Parathyroid adenoma (tissue), 2 donors: ENCODE measurements at regions not wholly inside any gene's neighbourhood (a gene's known extent, or its start where the extent isn't known, plus 50 kb on each side); places are given as distances from the start of the nearest gene placed in this dataset.

Experiments used
- H2AFZ ChIP-seq: fragments of 300-600 bp; sonication (generic); one replicate; pipeline ENCODE4 v1.7.0; 2017; ENCODE audit warnings: antibody characterized with exemption, mild to moderate bottlenecking
- H3K27ac ChIP-seq: fragments of 300-600 bp; sonication (generic); one replicate; pipeline ENCODE4 v1.7.0; 2017
- H3K27me3 ChIP-seq: fragments of 300-600 bp; sonication (generic); one replicate; pipeline ENCODE4 v1.7.0; 2017; ENCODE audit warnings: low read length; ENCODE audit not compliant: control insufficient read depth, insufficient read depth
- H3K36me3 ChIP-seq: fragments of 300-600 bp; sonication (generic); one replicate; pipeline ENCODE4 v1.7.0; 2017; ENCODE audit warnings: low read length; ENCODE audit not compliant: control insufficient read depth, insufficient read depth
- H3K4me1 ChIP-seq: fragments of 300-600 bp; sonication (generic); one replicate; pipeline ENCODE4 v1.7.0; 2017; ENCODE audit warnings: control low read depth
- H3K4me2 ChIP-seq: fragments of 300-600 bp; sonication (generic); one replicate; pipeline ENCODE4 v1.7.0; 2017; ENCODE audit warnings: low read length
- H3K4me3 ChIP-seq: fragments of 300-600 bp; sonication (generic); one replicate; pipeline ENCODE4 v1.7.0; 2017; ENCODE audit warnings: low read depth, low read length
- H3K79me2 ChIP-seq: fragments of 300-600 bp; sonication (generic); one replicate; pipeline ENCODE4 v1.7.0; 2017; ENCODE audit warnings: control low read depth
- H3K9ac ChIP-seq: fragments of 300-600 bp; sonication (generic); one replicate; pipeline ENCODE4 v1.7.0; 2017; ENCODE audit warnings: mild to moderate bottlenecking
- H3K9me3 ChIP-seq: fragments of 300-600 bp; sonication (generic); one replicate; pipeline ENCODE4 v1.7.0; 2017; ENCODE audit warnings: low read length; ENCODE audit not compliant: control insufficient read depth
- CTCF ChIP-seq: fragments of 300-600 bp; sonication (generic); IDR thresholded peaks from one replicate; pipeline ENCODE4 v1.7.0; 2017; ENCODE audit warnings: antibody characterized with exemption, mild to moderate bottlenecking
- donor health status: primary hyperparathyroidism.

- Histone ChIP-seq H3K4me2 (no peak overlapping the region), H3K9me3 (no peaks in the 10 kb centered on the region), H3K4me1 (no peaks in the 10 kb centered on the region), H3K27ac (no peak overlapping the region), H3K27me3 (no peaks in the 10 kb centered on the region), H3K4me3 (no peak overlapping the region), H3K79me2 (no peaks in the 10 kb centered on the region), H3K36me3 (no peaks in the 10 kb centered on the region), H2AFZ (no peak overlapping the region), H3K9ac (no peak overlapping the region)
- no peak for TF ChIP-seq CTCF
Measured at GRCh38 chr2:181318504-181319280, 138.5 kb upstream of the ITGA4 start.

GRCh38 chr2:181319286-181319685 is 137.9 kb upstream of the ITGA4 start:
- Histone ChIP-seq H3K79me2 (no peaks in the 10 kb centered on the region), H3K27me3 (no peaks in the 10 kb centered on the region), H3K9me3 (no peaks in the 10 kb centered on the region), H3K36me3 (no peaks in the 10 kb centered on the region), H3K4me2 (no peak overlapping the region), H3K4me3 (no peak overlapping the region), H3K9ac (no peak overlapping the region), H3K27ac (no peak overlapping the region), H3K4me1 (no peaks in the 10 kb centered on the region), H2AFZ (no peak overlapping the region)
- TF ChIP-seq CTCF = no peak

- Histone ChIP-seq H3K4me1 (no peaks in the 10 kb centered on the region), H3K9me3 (no peaks in the 10 kb centered on the region), H3K4me3 (no peak overlapping the region), H3K79me2 (no peaks in the 10 kb centered on the region), H3K9ac (no peak overlapping the region), H3K27me3 (no peaks in the 10 kb centered on the region), H2AFZ (no peak overlapping the region), H3K27ac (no peak overlapping the region), H3K4me2 (no peak overlapping the region), H3K36me3 (no peaks in the 10 kb centered on the region)
- TF ChIP-seq CTCF = no peak
Measured at GRCh38 chr2:181320638-181321037, 136.5 kb upstream of the ITGA4 start.

- no peak overlapping the region for H3K27ac ChIP-seq
- H3K27me3 ChIP-seq = no peaks in the 10 kb centered on the region
- H2AFZ ChIP-seq = no peak overlapping the region
- H3K9ac ChIP-seq = no peak overlapping the region
- H3K4me1 ChIP-seq = no peaks in the 10 kb centered on the region
- no peaks in the 10 kb centered on the region for H3K79me2 ChIP-seq
- H3K36me3 ChIP-seq = no peaks in the 10 kb centered on the region
- H3K4me3 ChIP-seq = no peak overlapping the region
- TF ChIP-seq CTCF = no peak
- H3K9me3 ChIP-seq = no peaks in the 10 kb centered on the region
- no peak overlapping the region for H3K4me2 ChIP-seq
Measured at GRCh38 chr2:181324912-181325311, 132.3 kb upstream of the ITGA4 start.

- no peak for TF ChIP-seq CTCF
- Histone ChIP-seq H3K79me2 (no peaks in the 10 kb centered on the region), H3K4me3 (no peak overlapping the region), H3K36me3 (no peaks in the 10 kb centered on the region), H3K9me3 (no peaks in the 10 kb centered on the region), H3K4me2 (no peak overlapping the region), H3K27ac (no peak overlapping the region), H3K9ac (no peak overlapping the region), H2AFZ (no peak overlapping the region), H3K27me3 (no peaks in the 10 kb centered on the region), H3K4me1 (no peaks in the 10 kb centered on the region)
Measured at GRCh38 chr2:181326661-181327060, 130.5 kb upstream of the ITGA4 start.
